Endodermal cell (in vitro differentiated cells): ENCODE measurements at regions not wholly inside any gene's neighbourhood (a gene's known extent, or its start where the extent isn't known, plus 50 kb on each side); places are given as distances from the start of the nearest gene placed in this dataset.
"Not testable (repeated sequence)": the region's sequence is repeated elsewhere in the genome, so short reads cannot be mapped to it uniquely, and the experiment has no call there.

Source experiments
- DNase-seq: peaks from one replicate; pipeline ENCODE4 v3.0.0-alpha.2; 2017
- H3K27ac ChIP-seq: 2 replicates; pipeline ENCODE4 v1.5.1; 2013; ENCODE audit warnings: mild to moderate bottlenecking, low read depth, low read length, moderate library complexity
- H3K27me3 ChIP-seq: 2 replicates; pipeline ENCODE4 v1.6.1; 2013; ENCODE audit warnings: mild to moderate bottlenecking, low read length, moderate library complexity; ENCODE audit not compliant: insufficient read depth, control insufficient read depth, poor library complexity, severe bottlenecking
- H3K36me3 ChIP-seq: 2 replicates; pipeline ENCODE4 v1.7.0; 2013; ENCODE audit warnings: mild to moderate bottlenecking, low read length, moderate library complexity; ENCODE audit not compliant: control insufficient read depth, insufficient read depth
- H3K4me1 ChIP-seq: one replicate; pipeline ENCODE4 v1.7.0; 2013; ENCODE audit warnings: low read length; ENCODE audit not compliant: control insufficient read depth, insufficient read depth
- H3K4me3 ChIP-seq: 2 replicates; pipeline ENCODE4 v1.5.1; 2013; ENCODE audit warnings: mild to moderate bottlenecking, low read length, moderate library complexity
- H3K9ac ChIP-seq: 2 replicates; pipeline ENCODE4 v1.6.1; 2013; ENCODE audit warnings: mild to moderate bottlenecking, low read length, moderate library complexity; ENCODE audit not compliant: poor library complexity, severe bottlenecking; ENCODE audit errors: extremely low read depth
- H3K9me3 ChIP-seq: 2 replicates; pipeline ENCODE4 v1.6.1; 2013; ENCODE audit warnings: mild to moderate bottlenecking, low read length, moderate library complexity; ENCODE audit not compliant: control insufficient read depth
- H3K27ac Mint-ChIP-seq: 2 replicates; pipeline ENCODE4 v1.8.0; 2020; ENCODE audit warnings: mixed read lengths
- H3K27me3 Mint-ChIP-seq: 2 replicates; pipeline ENCODE4 v1.8.0; 2021; ENCODE audit warnings: mild to moderate bottlenecking, mixed read lengths; ENCODE audit not compliant: insufficient read depth
- H3K36me3 Mint-ChIP-seq: 2 replicates; pipeline ENCODE4 v1.8.0; 2020; ENCODE audit warnings: low read depth, mixed read lengths
- H3K4me1 Mint-ChIP-seq: 2 replicates; pipeline ENCODE4 v1.8.0; 2020; ENCODE audit warnings: mixed read lengths
- H3K4me3 Mint-ChIP-seq: 2 replicates; pipeline ENCODE4 v1.8.0; 2020; ENCODE audit warnings: mild to moderate bottlenecking, moderate library complexity, mixed read lengths
- H3K9me3 Mint-ChIP-seq: 2 replicates; pipeline ENCODE4 v1.8.0; 2020; ENCODE audit warnings: mild to moderate bottlenecking, mixed read lengths
- WGBS, 2 experiments: methylation state at CpG; one replicate each; pipeline versions ENCODE4 v1.1.5 to v1.1.7; 2013; ENCODE audit warnings: missing lambda C conversion rate in 2 of 2, mixed read lengths in 1 of 2; ENCODE audit not compliant: insufficient coverage in 1 of 2, insufficient read length in 1 of 2; 5-methylcytosine and 5-hydroxymethylcytosine counted together

DNA sequence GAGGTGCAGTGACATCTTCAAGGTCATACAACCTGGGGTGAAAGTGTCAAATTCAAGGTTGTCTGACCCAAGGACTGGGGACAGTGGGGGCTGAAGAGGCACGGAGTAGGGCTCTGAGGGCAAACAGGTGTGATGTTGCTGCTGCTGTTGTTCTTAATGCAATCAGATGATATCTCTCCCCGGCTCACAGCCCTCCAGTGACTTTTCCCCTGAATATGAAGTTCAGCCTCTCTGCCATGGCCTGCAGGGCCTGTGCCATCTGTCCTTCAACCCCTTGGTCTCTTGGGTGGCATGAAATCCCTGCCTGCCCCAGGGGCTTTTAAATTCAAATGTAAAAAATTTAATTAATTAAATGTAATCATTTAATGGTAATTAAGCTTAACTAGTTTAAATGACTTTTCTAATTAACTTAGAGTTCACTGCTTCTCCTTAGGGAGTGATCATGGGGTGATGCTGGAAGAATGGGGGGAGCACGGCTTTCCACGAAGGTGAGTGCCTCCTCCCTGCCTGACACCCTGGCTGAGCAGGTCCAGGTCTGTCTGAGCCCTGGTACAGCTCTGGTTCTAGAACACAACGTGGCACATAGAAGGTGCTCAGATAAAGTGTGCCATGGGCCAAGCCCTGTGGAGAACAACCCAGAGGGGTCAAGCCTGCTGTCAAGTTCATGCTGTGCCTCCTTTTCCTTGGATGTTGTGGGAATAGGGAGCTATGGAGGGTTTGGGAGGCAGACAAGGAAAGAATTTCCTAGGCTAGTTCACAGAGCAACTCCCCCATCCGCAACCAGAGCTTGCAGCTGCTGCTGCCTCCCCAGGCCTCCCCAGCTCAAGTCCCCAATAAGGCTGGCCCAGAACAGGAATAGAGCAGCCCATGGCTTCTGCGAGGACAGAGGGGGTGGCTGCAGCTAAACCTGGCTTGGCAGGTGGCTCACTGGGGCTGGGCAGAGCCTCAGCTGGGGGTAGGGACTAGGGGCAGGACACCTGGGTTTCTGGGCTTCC, 75.1 kb downstream of the KCNJ18 start:
- not testable (repeated sequence) for DNase-seq, H3K9me3 ChIP-seq, H3K4me1 Mint-ChIP-seq, H3K27me3 ChIP-seq, H3K4me3 ChIP-seq, H3K27me3 Mint-ChIP-seq, H3K9ac ChIP-seq, H3K4me3 Mint-ChIP-seq, H3K27ac Mint-ChIP-seq, H3K36me3 ChIP-seq, H3K36me3 Mint-ChIP-seq, H3K27ac ChIP-seq, H3K4me1 ChIP-seq
- 63 to 88% methylated on average over 2 to 7 of the region's 7 CpGs for WGBS, 2 experiments
- peaks cover 75% of the 10 kb centered on the region for H3K9me3 Mint-ChIP-seq

- H3K27ac Mint-ChIP-seq, H3K36me3 ChIP-seq, H3K27me3 Mint-ChIP-seq, H3K9me3 ChIP-seq, H3K27ac ChIP-seq, H3K4me3 Mint-ChIP-seq, H3K4me3 ChIP-seq, H3K4me1 ChIP-seq, H3K36me3 Mint-ChIP-seq, H3K4me1 Mint-ChIP-seq, H3K9ac ChIP-seq, DNase-seq, H3K27me3 ChIP-seq: not testable (repeated sequence)
- WGBS, 2 experiments: 60 to 65% methylated on average over 4 to 6 of the region's 6 CpGs
- peaks cover 76% of the 10 kb centered on the region for H3K9me3 Mint-ChIP-seq
Observed at GRCh38 chr17:21768244-21768643, 75.9 kb downstream of the KCNJ18 start.

GRCh38 chr17:21768729-21769462, 76.6 kb downstream of the KCNJ18 start:
- 72 to 81% methylated on average over 6 to 12 of the region's 13 CpGs for WGBS, 2 experiments
- not testable (repeated sequence) for H3K27ac Mint-ChIP-seq, H3K9me3 ChIP-seq, DNase-seq, H3K9ac ChIP-seq, H3K4me3 Mint-ChIP-seq, H3K27me3 Mint-ChIP-seq, H3K36me3 Mint-ChIP-seq, H3K27ac ChIP-seq, H3K4me1 ChIP-seq, H3K36me3 ChIP-seq, H3K4me1 Mint-ChIP-seq, H3K27me3 ChIP-seq, H3K4me3 ChIP-seq
- peaks cover 77% of the 10 kb centered on the region for H3K9me3 Mint-ChIP-seq

- H3K27ac Mint-ChIP-seq: not testable (repeated sequence)
Observed at GRCh38 chr17:21769781-21770180, 77.5 kb downstream of the KCNJ18 start.

GRCh38 chr17:21770466-21771446, 78.4 kb downstream of the KCNJ18 start:
- H3K27me3 ChIP-seq, H3K9me3 ChIP-seq, H3K4me1 ChIP-seq, DNase-seq, H3K27me3 Mint-ChIP-seq, H3K4me3 Mint-ChIP-seq, H3K4me3 ChIP-seq, H3K36me3 ChIP-seq, H3K36me3 Mint-ChIP-seq, H3K27ac ChIP-seq, H3K4me1 Mint-ChIP-seq, H3K27ac Mint-ChIP-seq, H3K9ac ChIP-seq: not testable (repeated sequence)
- 60 to 76% methylated on average over 1 to 27 of the region's 70 CpGs for WGBS, 2 experiments
- H3K9me3 Mint-ChIP-seq: peaks cover 77% of the 10 kb centered on the region

More at GRCh38 chr17:21769781-21770180, 77.5 kb downstream of the KCNJ18 start:
- H3K4me3 ChIP-seq, DNase-seq, H3K9me3 ChIP-seq, H3K4me1 Mint-ChIP-seq, H3K27me3 ChIP-seq, H3K4me3 Mint-ChIP-seq, H3K4me1 ChIP-seq, H3K27me3 Mint-ChIP-seq, H3K36me3 Mint-ChIP-seq, H3K36me3 ChIP-seq, H3K27ac ChIP-seq, H3K9ac ChIP-seq: not testable (repeated sequence)
- peaks cover 77% of the 10 kb centered on the region for H3K9me3 Mint-ChIP-seq
- 92 to 93% methylated on average over 8 to 16 of the region's 16 CpGs for WGBS, 2 experiments
